ENCODE measurements at regions not wholly inside any gene's neighbourhood (a gene's known extent, or its start where the extent isn't known, plus 50 kb on each side); places are given as distances from the start of the nearest gene placed in this dataset.

GRCh38 chr5:167888393-167888792 lies 403.1 kb upstream of the WWC1 start:
- DNase-seq = no peak
- TF ChIP-seq GATA1 (IDR thresholded peaks at IDR 0.05; ENCODE audit: low read depth, low read length) (no peak), POLR2A (IDR thresholded peaks at IDR 0.05; ENCODE audit: low read length) (no peak)

DNA sequence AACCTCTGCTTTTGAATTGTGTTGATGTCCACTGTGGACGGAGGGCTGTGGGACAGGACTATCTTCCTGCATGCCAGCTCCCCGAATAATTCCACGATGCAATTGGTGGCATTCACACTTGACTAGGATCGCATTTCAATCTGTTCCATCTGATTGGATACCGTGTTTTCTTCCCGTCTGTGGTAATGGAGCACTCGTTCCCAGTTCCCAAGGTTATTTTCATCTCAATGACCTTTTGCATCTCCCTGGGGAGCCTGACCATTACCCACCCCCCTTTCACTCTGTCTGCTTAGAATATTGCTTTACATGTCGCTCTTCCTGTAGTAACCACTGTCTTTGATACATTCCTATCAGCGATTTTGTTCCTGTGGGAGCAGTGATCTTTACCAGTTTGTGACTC lies 402.2 kb upstream of the WWC1 start:
- TF ChIP-seq POLR2A (IDR thresholded peaks at IDR 0.05; ENCODE audit: low read length) (no peak), GATA1 (IDR thresholded peaks at IDR 0.05; ENCODE audit: low read depth, low read length) (no peak)
- DNase-seq = no peak

DNA sequence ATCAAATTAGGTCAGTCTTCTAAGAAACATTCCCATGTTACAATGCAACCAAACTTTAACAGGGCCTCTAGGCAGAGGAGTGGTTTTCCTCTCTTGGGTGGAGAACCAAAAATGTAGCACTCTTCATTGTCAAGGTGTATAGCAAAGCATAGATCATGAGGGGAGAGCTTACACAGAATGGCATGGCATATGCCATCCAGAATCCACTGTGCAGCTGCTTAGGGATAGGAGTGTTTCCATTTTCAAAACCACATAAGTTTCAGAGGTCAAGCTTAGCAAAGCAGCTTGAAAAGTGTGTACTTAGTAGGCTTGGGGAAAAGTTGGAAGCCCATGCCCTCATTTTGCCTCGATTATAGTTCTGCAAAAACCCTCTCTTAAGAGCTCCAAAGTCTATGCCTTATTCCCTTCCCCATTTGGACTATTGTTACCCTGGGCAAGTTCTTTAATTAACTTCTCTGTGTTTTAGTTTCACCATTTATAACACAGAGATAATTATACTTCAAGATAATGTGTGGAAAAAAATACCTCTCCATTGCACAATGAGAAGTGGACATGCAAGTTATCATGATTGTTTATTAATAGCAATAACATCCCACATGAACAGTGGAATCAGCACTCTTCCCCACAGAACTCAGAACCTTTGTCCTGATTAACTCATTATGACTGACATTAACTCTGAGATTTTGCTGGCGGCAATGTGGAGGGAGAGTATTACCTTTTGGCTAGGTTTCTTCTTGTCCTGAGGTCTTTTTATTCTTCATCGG lies 398.9 kb upstream of the WWC1 start:
- no peak for DNase-seq
- TF ChIP-seq POLR2A (IDR thresholded peaks at IDR 0.05; ENCODE audit: low read length) = no peak
- TF ChIP-seq GATA1 (IDR thresholded peaks at IDR 0.05; ENCODE audit: low read depth, low read length) = no peak

GRCh38 chr5:167893271-167893670 lies 398.2 kb upstream of the WWC1 start:
- no peak for DNase-seq
- TF ChIP-seq GATA1 (IDR thresholded peaks at IDR 0.05; ENCODE audit: low read depth, low read length) (no peak), POLR2A (IDR thresholded peaks at IDR 0.05; ENCODE audit: low read length) (no peak)

DNA sequence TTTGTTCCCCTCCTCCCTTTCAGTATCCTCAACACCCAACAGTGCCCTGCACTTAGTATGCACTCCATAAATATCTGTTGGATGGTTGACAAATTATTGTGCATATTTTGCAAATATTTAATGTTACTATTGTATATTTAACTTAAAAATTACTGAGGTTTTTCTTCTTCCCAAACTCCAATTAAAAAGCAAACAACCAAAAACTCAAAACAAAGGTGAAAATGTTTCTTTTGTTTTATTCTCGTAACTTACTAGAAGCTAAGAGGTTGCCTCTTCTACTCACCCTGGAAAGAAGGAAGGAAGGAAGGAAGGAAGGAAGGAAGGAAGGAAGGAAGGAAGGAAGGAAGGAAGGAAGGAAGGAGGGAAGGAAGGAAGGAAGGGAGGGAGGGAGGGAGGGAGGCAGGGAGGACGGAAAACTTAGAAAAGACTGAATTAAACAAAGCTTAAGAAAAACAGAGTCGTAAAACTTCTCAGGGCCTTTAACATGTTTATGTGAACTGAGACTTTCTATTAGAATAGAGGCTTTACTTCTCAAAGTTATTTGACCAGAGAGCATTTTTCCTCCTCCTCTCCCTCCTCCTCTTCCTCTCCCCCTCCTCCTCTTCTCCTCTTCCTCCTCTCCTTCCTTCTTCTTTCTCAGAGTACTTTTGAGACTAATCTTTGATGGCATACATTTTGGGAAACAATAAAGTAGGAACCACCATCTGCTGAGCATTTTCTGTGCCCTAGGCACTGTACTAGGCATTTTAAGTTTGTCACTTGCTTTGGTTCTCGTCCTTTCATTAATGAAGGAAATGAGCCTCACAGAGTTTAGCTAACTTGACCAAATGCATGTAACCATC lies 396.6 kb upstream of the WWC1 start:
- DNase-seq = no peak
- no peak for TF ChIP-seq POLR2A (IDR thresholded peaks at IDR 0.05; ENCODE audit: low read length)
- no peak for TF ChIP-seq GATA1 (IDR thresholded peaks at IDR 0.05; ENCODE audit: low read depth, low read length)

DNA sequence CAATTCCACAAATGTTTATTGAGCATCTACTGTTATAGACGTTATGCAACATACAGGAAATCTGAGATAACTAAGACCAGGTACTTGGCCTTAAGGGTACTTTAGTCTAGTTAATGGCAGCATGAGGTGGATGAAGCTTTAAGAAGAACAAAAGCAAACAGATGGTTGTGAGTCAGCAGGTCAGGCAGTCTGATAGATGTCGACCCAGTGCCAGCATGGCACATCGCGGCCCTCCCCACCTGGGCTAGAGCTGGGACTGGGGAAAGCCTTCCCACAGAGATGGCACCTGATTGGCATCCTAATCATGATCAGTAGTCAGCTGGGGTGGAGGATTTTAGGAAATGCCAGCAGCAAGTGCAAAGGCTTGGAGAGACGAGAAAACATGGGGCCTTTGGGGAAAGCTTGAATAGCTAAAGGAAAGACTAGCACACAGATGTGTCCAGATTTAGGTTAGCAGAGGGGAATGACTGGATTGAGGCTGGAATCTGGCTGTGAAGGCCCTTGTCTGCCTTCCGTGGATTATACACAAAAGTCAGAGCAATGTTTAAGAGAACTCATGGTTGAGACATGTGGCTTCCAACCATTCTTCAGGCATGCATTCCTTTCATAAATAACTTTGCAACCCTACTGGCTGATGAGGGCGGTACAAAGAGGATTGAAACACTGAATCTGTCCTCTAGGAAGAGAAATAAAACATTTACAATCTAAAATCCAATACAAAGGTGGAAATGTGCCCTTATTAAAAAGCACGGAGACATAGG lies 395.4 kb upstream of the WWC1 start:
- TF ChIP-seq GATA1 (IDR thresholded peaks at IDR 0.05; ENCODE audit: low read depth, low read length) (no peak), POLR2A (IDR thresholded peaks at IDR 0.05; ENCODE audit: low read length) (no peak)
- DNase-seq = no peak

- no peak for TF ChIP-seq GATA1 (IDR thresholded peaks at IDR 0.05; ENCODE audit: low read depth, low read length)
- no peak for TF ChIP-seq POLR2A (IDR thresholded peaks at IDR 0.05; ENCODE audit: low read length)
- DNase-seq = no peak
Measured at GRCh38 chr5:167896814-167897213, 394.6 kb upstream of the WWC1 start.

DNA sequence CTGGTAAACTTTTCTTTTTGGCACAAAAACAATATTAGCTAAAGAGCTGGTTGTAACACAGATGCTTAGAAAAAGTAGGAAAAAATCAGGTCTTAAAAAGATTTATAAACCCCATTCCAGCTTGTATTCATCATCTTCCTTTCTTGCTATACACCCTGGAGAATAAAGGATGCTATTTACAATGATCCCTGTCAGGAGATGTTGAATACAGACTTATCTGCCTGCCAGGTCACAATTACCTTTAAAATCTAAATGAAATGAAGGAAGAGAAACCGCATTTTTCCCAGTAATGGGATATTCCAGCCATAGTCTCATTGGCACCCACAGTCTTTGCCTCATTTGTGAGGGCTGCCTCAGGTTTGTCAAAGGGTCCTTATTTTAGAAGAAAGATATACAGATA lies 394.1 kb upstream of the WWC1 start:
- DNase-seq = no peak
- TF ChIP-seq GATA1 (IDR thresholded peaks at IDR 0.05; ENCODE audit: low read depth, low read length) = no peak
- TF ChIP-seq POLR2A (IDR thresholded peaks at IDR 0.05; ENCODE audit: low read length) = no peak

- TF ChIP-seq GATA1 (IDR thresholded peaks at IDR 0.05; ENCODE audit: low read depth, low read length) (no peak), POLR2A (IDR thresholded peaks at IDR 0.05; ENCODE audit: low read length) (no peak)
- DNase-seq = no peak
Measured at GRCh38 chr5:167898361-167899042, 392.9 kb upstream of the WWC1 start.

DNA sequence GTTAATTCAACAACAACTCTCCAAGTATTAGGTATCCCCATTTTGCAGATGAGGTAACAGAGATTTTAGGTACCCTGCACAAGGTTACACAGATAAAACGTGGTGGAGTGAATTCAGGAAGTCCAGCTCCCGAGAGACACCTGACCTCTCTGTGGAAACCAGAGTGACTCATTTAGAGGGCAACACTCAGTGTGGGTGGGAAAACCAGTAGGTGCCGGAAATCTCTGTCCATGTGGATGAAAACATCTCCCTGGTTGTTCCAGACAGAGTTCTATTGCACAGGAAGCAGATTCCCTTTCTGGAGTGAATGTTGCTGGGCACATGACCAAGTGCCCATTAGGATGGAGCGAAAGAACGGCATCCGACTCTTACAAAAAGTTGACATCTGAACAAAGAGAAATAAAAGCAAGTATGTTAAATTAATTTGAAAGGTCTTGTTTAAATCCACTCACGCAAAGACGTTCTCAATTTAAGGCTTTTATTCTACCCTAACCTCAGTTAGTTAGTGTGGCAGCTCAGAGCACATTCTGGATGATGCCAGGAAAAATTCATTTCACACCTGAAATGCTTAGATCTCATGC lies 391.9 kb upstream of the WWC1 start:
- no peak for TF ChIP-seq POLR2A (IDR thresholded peaks at IDR 0.05; ENCODE audit: low read length)
- no peak for TF ChIP-seq GATA1 (IDR thresholded peaks at IDR 0.05; ENCODE audit: low read depth, low read length)
- DNase-seq = no peak

- no peak for TF ChIP-seq POLR2A (IDR thresholded peaks at IDR 0.05; ENCODE audit: low read length)
- no peak for TF ChIP-seq GATA1 (IDR thresholded peaks at IDR 0.05; ENCODE audit: low read depth, low read length)
- no peak for DNase-seq
Measured at GRCh38 chr5:167900340-167900935, 391.0 kb upstream of the WWC1 start.

DNA sequence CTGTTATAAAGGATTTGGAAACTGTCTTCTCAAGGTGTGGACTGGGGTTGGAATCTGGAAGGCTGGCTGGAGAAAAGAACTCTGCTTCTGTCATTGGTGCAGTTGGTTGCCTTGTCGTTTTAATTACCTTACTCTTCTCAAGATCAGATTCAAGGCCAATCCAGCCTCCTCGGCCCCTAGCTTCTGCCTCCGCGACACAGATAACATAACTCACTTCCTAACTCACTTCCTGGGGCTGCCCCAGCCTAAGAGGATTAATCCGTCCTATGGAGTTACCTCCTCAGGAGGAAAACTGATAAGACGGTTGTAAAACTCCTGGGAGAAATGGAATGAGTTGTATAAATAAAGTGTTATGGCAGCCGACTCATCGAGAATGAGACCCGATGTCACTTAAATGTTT lies 389.1 kb upstream of the WWC1 start:
- DNase-seq = no peak
- TF ChIP-seq GATA1 (IDR thresholded peaks at IDR 0.05; ENCODE audit: low read depth, low read length) (no peak), POLR2A (IDR thresholded peaks at IDR 0.05; ENCODE audit: low read length) (no peak)

DNA sequence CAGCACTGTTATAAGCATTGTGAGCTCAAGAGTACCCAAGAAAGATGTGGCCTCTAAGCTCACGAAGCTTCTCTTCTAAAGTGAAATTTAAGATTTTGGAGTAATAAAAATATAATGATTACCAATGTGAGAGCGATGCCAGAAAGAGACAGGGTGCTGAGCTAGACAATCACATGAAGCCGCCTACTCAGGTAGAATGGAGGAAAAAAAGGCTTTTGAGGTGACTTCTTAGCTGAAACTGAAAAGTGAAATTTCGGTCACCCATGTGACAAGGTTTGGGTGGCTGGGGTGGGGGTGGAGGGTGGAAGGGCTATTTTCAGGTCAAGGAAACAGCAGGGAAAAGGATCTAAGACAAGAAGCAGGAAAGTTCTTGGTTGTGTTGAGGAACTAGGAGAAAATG lies 388.2 kb upstream of the WWC1 start:
- TF ChIP-seq POLR2A (IDR thresholded peaks at IDR 0.05; ENCODE audit: low read length) (no peak), GATA1 (IDR thresholded peaks at IDR 0.05; ENCODE audit: low read depth, low read length) (no peak)

More for the DNA sequence above, 388.2 kb upstream of the WWC1 start:
- DNase-seq = no peak
